SK-N-SH (cell line): ENCODE measurements at regions not wholly inside any gene's neighbourhood (a gene's known extent, or its start where the extent isn't known, plus 50 kb on each side); places are given as distances from the start of the nearest gene placed in this dataset.

Experiments
- ELF1 ChIP-seq: IDR thresholded peaks from 2 replicates; pipeline ENCODE4 v1.4.0; 2012
- EZH2phosphoT487 ChIP-seq: fragments of 200-600 bp; sonication (generic); IDR thresholded peaks from 2 replicates; pipeline ENCODE4 v1.6.1; 2017; ENCODE audit warnings: low read depth, mixed run types, mild to moderate bottlenecking, antibody characterized with exemption, moderate library complexity, borderline replicate concordance
- MEF2A ChIP-seq: IDR thresholded peaks from 2 replicates; pipeline ENCODE4 v1.4.0; 2012; ENCODE audit warnings: low read depth, borderline replicate concordance
- NFIC ChIP-seq: IDR thresholded peaks from 2 replicates; pipeline ENCODE4 v1.4.0; 2012; ENCODE audit warnings: borderline replicate concordance
- POLR2AphosphoS5 ChIP-seq: IDR thresholded peaks from 2 replicates; pipeline ENCODE4 v1.6.1; 2012; ENCODE audit warnings: low read depth, low read length
- RAD21 ChIP-seq: IDR thresholded peaks from 2 replicates; pipeline ENCODE4 v1.6.1; 2012; ENCODE audit warnings: mild to moderate bottlenecking, low read length
- RFX5 ChIP-seq: IDR thresholded peaks from 2 replicates; pipeline ENCODE4 v1.6.1; 2012; ENCODE audit warnings: mild to moderate bottlenecking, improper control_type of control experiment, low read length
- TF ChIP-seq, protein P1 (sequence below): fragments of 200-600 bp; sonication (generic); IDR thresholded peaks from 2 replicates; pipeline ENCODE4 v1.6.1; 2017; ENCODE audit warnings: antibody characterized with exemption, mild to moderate bottlenecking, moderate library complexity
- TF ChIP-seq, protein P2 (sequence below): fragments of 150-350 bp; IDR thresholded peaks from 2 replicates; pipeline ENCODE4 v1.6.1; 2017; ENCODE audit warnings: antibody characterized with exemption, low read length, low read depth, borderline replicate concordance

DNA sequence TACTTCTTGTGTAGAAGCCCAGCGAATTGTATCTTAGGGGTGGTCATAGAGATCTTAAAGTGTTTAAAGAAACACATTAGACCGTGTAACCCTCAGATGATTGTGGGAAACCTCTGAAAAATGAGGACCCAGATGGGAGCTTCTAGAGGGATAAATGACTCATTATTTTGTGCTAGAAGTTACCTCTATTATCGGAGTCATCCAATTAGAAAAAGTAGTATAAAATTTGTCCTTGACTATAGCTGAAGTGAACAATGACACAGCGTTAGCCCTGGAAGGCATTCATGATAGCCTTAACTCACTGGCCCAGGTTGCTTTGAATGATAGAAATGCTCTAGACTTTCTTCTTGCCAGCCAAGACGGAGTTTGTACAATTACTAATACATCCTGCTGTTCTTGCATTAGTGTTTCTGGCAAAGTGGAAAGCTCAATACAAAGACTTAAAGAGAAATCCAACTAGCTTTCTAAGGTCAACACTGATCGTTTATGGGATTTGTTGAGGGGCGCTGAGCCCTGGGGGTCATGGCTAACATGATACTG, 178.9 kb upstream of the VEGFC start:
- TF ChIP-seq, protein P1, sequence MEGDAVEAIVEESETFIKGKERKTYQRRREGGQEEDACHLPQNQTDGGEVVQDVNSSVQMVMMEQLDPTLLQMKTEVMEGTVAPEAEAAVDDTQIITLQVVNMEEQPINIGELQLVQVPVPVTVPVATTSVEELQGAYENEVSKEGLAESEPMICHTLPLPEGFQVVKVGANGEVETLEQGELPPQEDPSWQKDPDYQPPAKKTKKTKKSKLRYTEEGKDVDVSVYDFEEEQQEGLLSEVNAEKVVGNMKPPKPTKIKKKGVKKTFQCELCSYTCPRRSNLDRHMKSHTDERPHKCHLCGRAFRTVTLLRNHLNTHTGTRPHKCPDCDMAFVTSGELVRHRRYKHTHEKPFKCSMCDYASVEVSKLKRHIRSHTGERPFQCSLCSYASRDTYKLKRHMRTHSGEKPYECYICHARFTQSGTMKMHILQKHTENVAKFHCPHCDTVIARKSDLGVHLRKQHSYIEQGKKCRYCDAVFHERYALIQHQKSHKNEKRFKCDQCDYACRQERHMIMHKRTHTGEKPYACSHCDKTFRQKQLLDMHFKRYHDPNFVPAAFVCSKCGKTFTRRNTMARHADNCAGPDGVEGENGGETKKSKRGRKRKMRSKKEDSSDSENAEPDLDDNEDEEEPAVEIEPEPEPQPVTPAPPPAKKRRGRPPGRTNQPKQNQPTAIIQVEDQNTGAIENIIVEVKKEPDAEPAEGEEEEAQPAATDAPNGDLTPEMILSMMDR = no peak
- no peak for TF ChIP-seq ELF1
- TF ChIP-seq, protein P2, sequence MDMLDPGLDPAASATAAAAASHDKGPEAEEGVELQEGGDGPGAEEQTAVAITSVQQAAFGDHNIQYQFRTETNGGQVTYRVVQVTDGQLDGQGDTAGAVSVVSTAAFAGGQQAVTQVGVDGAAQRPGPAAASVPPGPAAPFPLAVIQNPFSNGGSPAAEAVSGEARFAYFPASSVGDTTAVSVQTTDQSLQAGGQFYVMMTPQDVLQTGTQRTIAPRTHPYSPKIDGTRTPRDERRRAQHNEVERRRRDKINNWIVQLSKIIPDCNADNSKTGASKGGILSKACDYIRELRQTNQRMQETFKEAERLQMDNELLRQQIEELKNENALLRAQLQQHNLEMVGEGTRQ = no peak
- TF ChIP-seq RFX5 = no peak
- TF ChIP-seq RAD21 = no peak
- TF ChIP-seq POLR2AphosphoS5 = no peak
- no peak for TF ChIP-seq NFIC
- TF ChIP-seq MEF2A = no peak
- no peak for TF ChIP-seq EZH2phosphoT487
